ENCODE measurements at regions not wholly inside any gene's neighbourhood (a gene's known extent, or its start where the extent isn't known, plus 50 kb on each side); places are given as distances from the start of the nearest gene placed in this dataset.

DNA sequence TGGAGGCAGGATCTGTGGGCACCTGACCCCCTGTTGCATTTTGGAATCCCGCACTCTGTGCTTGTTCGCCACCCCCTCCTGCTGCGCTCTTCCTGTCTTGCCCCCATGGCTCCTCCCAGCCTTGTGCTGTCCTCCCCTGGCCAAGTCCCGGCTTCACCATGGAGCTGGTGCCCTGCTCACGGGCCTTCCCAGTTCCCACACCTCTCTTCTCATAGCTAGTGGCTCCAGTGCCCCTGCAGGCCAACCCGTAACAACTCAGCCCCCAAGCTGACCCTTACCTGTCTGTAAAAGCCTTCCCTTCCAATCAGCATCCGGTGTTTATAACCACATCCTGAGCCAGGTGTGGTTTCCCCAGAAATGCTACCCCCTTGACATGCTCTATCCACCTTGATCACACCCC lies 407.7 kb upstream of the C2CD4B start:
- TF ChIP-seq, protein P1, sequence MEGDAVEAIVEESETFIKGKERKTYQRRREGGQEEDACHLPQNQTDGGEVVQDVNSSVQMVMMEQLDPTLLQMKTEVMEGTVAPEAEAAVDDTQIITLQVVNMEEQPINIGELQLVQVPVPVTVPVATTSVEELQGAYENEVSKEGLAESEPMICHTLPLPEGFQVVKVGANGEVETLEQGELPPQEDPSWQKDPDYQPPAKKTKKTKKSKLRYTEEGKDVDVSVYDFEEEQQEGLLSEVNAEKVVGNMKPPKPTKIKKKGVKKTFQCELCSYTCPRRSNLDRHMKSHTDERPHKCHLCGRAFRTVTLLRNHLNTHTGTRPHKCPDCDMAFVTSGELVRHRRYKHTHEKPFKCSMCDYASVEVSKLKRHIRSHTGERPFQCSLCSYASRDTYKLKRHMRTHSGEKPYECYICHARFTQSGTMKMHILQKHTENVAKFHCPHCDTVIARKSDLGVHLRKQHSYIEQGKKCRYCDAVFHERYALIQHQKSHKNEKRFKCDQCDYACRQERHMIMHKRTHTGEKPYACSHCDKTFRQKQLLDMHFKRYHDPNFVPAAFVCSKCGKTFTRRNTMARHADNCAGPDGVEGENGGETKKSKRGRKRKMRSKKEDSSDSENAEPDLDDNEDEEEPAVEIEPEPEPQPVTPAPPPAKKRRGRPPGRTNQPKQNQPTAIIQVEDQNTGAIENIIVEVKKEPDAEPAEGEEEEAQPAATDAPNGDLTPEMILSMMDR (IDR thresholded peaks at IDR 0.05; ENCODE audit: low read depth, low read length) = no peak
- TF ChIP-seq EZH2phosphoT487 (IDR thresholded peaks at IDR 0.05; ENCODE audit: low read depth) = no peak

Data from OCI-LY3 (cell line).